ENCODE measurements at regions not wholly inside any gene's neighbourhood (a gene's known extent, or its start where the extent isn't known, plus 50 kb on each side); places are given as distances from the start of the nearest gene placed in this dataset.

DNA sequence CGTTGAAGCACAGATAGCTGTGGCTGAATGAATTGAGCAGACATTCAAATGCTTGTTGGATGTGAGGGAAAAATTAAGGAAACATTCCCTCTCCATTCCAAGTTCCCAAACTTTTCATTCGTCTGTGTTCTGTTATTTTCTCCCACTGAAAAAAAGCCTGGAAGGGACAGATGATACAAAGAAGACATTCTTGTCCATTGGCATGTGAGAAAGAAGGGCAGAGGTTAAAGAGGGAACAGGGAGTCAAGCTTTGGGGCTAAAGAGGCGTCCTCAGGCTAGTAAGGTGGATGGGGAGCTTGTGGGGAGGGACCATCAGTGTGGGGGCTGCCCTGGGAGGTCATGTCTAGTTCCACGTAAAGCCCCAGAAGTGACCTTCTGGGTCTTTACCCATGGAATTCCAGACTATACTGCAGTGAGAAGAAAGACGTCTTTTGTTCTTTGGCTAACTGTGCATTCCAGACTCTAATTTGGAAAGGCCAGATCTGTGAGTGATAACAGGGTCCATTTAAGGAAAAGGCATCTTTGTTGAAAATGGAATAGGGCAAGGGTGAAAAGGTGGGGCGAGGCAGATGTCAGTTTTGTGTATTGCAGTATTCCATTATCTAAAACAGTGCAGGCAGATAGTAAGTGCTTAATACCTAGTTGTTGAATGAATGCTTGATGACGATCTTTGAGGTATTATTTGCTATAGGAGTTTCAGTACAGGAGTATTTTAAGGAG lies 117.5 kb downstream of the SOX4 start:
- Histone ChIP-seq H3K27me3 (ENCODE audit: control insufficient read depth, insufficient read depth, low read length) (no peaks in the 10 kb centered on the region), H3K36me3 (ENCODE audit: control insufficient read depth, insufficient read depth, low read length) (no peaks in the 10 kb centered on the region), H3K4me3 (ENCODE audit: low read depth in 2 of 2, low read length in 2 of 2) (no peak overlapping the region), H3K9me3 (ENCODE audit: control insufficient read depth, insufficient read depth, low read depth, low read length) (no peaks in the 10 kb centered on the region), H3K4me1 (ENCODE audit: control insufficient read depth, insufficient read depth, low read length) (peaks cover 11% of the 10 kb centered on the region; the same call in 1 of the 2 replicates), H3K27ac (ENCODE audit: low read length) (peak overlapping the region; percentile 51)
- ATAC-seq (no peak), DNase-seq (ENCODE audit: low read depth, low spot score) (no peak)
- ChIA-PET POLR2A (no interaction called here), CTCF (no interaction called here)
- in situ Hi-C loops (cut with HindIII; ENCODE audit: low pct_unique_long_range_greater_than_20kb, low sequenced_read_pairs) (no loop called here), intact Hi-C loops (cut with micrococcal nuclease; ENCODE audit: unreplicated experiment) (no loop called here)
- TF ChIP-seq, protein P1, sequence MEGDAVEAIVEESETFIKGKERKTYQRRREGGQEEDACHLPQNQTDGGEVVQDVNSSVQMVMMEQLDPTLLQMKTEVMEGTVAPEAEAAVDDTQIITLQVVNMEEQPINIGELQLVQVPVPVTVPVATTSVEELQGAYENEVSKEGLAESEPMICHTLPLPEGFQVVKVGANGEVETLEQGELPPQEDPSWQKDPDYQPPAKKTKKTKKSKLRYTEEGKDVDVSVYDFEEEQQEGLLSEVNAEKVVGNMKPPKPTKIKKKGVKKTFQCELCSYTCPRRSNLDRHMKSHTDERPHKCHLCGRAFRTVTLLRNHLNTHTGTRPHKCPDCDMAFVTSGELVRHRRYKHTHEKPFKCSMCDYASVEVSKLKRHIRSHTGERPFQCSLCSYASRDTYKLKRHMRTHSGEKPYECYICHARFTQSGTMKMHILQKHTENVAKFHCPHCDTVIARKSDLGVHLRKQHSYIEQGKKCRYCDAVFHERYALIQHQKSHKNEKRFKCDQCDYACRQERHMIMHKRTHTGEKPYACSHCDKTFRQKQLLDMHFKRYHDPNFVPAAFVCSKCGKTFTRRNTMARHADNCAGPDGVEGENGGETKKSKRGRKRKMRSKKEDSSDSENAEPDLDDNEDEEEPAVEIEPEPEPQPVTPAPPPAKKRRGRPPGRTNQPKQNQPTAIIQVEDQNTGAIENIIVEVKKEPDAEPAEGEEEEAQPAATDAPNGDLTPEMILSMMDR (IDR thresholded peaks at IDR 0.05), result no peak
- no peak for TF ChIP-seq POLR2AphosphoS5 (IDR thresholded peaks at IDR 0.05; ENCODE audit: low read depth, low read length)
- TF ChIP-seq, protein P2, sequence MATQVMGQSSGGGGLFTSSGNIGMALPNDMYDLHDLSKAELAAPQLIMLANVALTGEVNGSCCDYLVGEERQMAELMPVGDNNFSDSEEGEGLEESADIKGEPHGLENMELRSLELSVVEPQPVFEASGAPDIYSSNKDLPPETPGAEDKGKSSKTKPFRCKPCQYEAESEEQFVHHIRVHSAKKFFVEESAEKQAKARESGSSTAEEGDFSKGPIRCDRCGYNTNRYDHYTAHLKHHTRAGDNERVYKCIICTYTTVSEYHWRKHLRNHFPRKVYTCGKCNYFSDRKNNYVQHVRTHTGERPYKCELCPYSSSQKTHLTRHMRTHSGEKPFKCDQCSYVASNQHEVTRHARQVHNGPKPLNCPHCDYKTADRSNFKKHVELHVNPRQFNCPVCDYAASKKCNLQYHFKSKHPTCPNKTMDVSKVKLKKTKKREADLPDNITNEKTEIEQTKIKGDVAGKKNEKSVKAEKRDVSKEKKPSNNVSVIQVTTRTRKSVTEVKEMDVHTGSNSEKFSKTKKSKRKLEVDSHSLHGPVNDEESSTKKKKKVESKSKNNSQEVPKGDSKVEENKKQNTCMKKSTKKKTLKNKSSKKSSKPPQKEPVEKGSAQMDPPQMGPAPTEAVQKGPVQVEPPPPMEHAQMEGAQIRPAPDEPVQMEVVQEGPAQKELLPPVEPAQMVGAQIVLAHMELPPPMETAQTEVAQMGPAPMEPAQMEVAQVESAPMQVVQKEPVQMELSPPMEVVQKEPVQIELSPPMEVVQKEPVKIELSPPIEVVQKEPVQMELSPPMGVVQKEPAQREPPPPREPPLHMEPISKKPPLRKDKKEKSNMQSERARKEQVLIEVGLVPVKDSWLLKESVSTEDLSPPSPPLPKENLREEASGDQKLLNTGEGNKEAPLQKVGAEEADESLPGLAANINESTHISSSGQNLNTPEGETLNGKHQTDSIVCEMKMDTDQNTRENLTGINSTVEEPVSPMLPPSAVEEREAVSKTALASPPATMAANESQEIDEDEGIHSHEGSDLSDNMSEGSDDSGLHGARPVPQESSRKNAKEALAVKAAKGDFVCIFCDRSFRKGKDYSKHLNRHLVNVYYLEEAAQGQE (IDR thresholded peaks at IDR 0.05; ENCODE audit: insufficient read depth in 1 of 2, low read depth in 2 of 2, low read length in 1 of 2), result no peak
- TF ChIP-seq SIN3A (IDR thresholded peaks at IDR 0.05; ENCODE audit: borderline replicate concordance, insufficient read depth, low read depth, low read length), result no peak
- no peak for TF ChIP-seq TCF7L2 (IDR thresholded peaks at IDR 0.05; ENCODE audit: low read depth, low read length)
- no TSS peak for BruUV-seq (replicated peaks)

DNA sequence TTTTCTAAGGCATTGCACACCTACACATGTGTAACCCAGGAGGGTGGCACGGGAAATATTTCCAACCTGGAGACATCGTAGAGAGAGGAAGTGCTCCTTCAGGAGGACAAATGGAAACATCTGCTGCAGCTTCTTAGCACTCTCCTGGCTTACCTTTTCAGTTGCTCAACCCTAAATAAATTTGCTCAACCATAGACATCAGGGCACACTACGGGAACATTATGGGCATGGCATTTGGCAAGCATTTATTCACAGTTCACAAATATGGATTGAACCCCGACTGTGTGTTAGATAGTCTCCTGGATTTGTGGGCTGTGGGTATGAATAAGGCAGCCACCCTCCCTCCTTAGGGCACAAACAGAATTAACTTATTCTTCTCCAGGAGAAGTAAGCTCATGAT lies 118.7 kb downstream of the SOX4 start:
- ChIA-PET POLR2A (interaction anchor here (0.8 kb wide), 1 partner anchor 119 kb away, joined by 3 read pairs; the partner anchor contains the start of gene SOX4), CTCF (no interaction called here)
- DNase-seq (ENCODE audit: low read depth, low spot score) (no peak), ATAC-seq (no peak)
- TF ChIP-seq TCF7L2 (IDR thresholded peaks at IDR 0.05; ENCODE audit: low read depth, low read length), result no peak
- TF ChIP-seq SIN3A (IDR thresholded peaks at IDR 0.05; ENCODE audit: borderline replicate concordance, insufficient read depth, low read depth, low read length), result no peak
- TF ChIP-seq, protein P1 (IDR thresholded peaks at IDR 0.05), result no peak
- no peak for TF ChIP-seq POLR2AphosphoS5 (IDR thresholded peaks at IDR 0.05; ENCODE audit: low read depth, low read length)
- TF ChIP-seq, protein P2 (IDR thresholded peaks at IDR 0.05; ENCODE audit: insufficient read depth in 1 of 2, low read depth in 2 of 2, low read length in 1 of 2), result no peak
- intact Hi-C loops (cut with micrococcal nuclease; ENCODE audit: unreplicated experiment), result no loop called here
- no peak overlapping the region; the same call in 1 of the 2 replicates for H3K27ac ChIP-seq (ENCODE audit: low read length)
- no TSS peak for BruUV-seq (replicated peaks)
- no peaks in the 10 kb centered on the region for H3K27me3 ChIP-seq (ENCODE audit: control insufficient read depth, insufficient read depth, low read length)
- in situ Hi-C loops (cut with HindIII; ENCODE audit: low pct_unique_long_range_greater_than_20kb, low sequenced_read_pairs), result no loop called here
- H3K4me1 ChIP-seq (ENCODE audit: control insufficient read depth, insufficient read depth, low read length), result peaks cover 11% of the 10 kb centered on the region; the same call in 1 of the 2 replicates
- no peaks in the 10 kb centered on the region for H3K9me3 ChIP-seq (ENCODE audit: control insufficient read depth, insufficient read depth, low read depth, low read length)
- H3K36me3 ChIP-seq (ENCODE audit: control insufficient read depth, insufficient read depth, low read length), result no peaks in the 10 kb centered on the region
- no peak overlapping the region for H3K4me3 ChIP-seq (ENCODE audit: low read depth in 2 of 2, low read length in 2 of 2)
